CD4-positive, CD25-positive, alpha-beta regulatory T cell (primary cell): ENCODE measurements at regions not wholly inside any gene's neighbourhood (a gene's known extent, or its start where the extent isn't known, plus 50 kb on each side); places are given as distances from the start of the nearest gene placed in this dataset.

ENCODE experiments used
- ATAC-seq, 2 donors: fragments of 150-1000 bp; cut with Tn5 transposase; one replicate each; pipeline ENCODE4 v1.10.0; 2021; ENCODE audit warnings: low read depth in 2 of 2, moderate number of reproducible peaks in 2 of 2, moderate library complexity in 1 of 2
- DNase-seq, 3 donors: peaks; one replicate each; pipeline versions ENCODE4 v3.0.0 to v3.0.0-alpha.2; 2012 to 2022; ENCODE audit warnings: mixed read lengths in 1 of 3
- H3K27ac ChIP-seq: one replicate; pipeline ENCODE4 v1.7.0; 2013; ENCODE audit warnings: mild to moderate bottlenecking, low read length; ENCODE audit not compliant: insufficient read depth, poor library complexity, severe bottlenecking
- H3K27me3 ChIP-seq: one replicate; pipeline ENCODE4 v1.7.0; 2013; ENCODE audit warnings: low read length; ENCODE audit not compliant: control insufficient read depth, insufficient read depth
- H3K36me3 ChIP-seq: one replicate; pipeline ENCODE4 v1.7.0; 2013; ENCODE audit warnings: mild to moderate bottlenecking, low read length, moderate library complexity; ENCODE audit not compliant: control insufficient read depth, insufficient read depth
- H3K4me1 ChIP-seq: 2 replicates; pipeline ENCODE4 v1.7.0; 2013; ENCODE audit warnings: mild to moderate bottlenecking, low read length; ENCODE audit not compliant: insufficient read depth, control insufficient read depth, poor library complexity, severe bottlenecking
- H3K4me3 ChIP-seq: one replicate; pipeline ENCODE4 v1.7.0; 2013; ENCODE audit warnings: low read depth, mild to moderate bottlenecking, low read length, moderate library complexity
- H3K9me3 ChIP-seq, 2 experiments: 1 replicate in 1 of 2; 2 replicates in 1 of 2; pipeline ENCODE4 v1.7.0; 2013; ENCODE audit warnings: low read length in 2 of 2, mild to moderate bottlenecking in 1 of 2, moderate library complexity in 1 of 2; ENCODE audit not compliant: control insufficient read depth in 2 of 2
- H3K27ac Mint-ChIP-seq, 3 donors: one replicate each; pipeline ENCODE4 v1.8.0; 2020 to 2022; ENCODE audit warnings: mild to moderate bottlenecking in 3 of 3, mixed read lengths in 3 of 3, moderate library complexity in 2 of 3
- H3K27me3 Mint-ChIP-seq: one replicate; pipeline ENCODE4 v1.8.0; 2022; ENCODE audit warnings: mild to moderate bottlenecking, mixed read lengths
- H3K36me3 Mint-ChIP-seq: one replicate; pipeline ENCODE4 v1.8.0; 2020; ENCODE audit warnings: mixed read lengths
- H3K4me1 Mint-ChIP-seq, 4 donors: one replicate each; pipeline ENCODE4 v1.8.0; 2020 to 2022; ENCODE audit warnings: mixed read lengths in 4 of 4, mild to moderate bottlenecking in 1 of 4
- H3K4me3 Mint-ChIP-seq, 4 donors: one replicate each; pipeline ENCODE4 v1.8.0; 2020 to 2022; ENCODE audit warnings: mild to moderate bottlenecking in 4 of 4, mixed read lengths in 4 of 4, moderate library complexity in 3 of 4
- H3K9me3 Mint-ChIP-seq, 7 donors: one replicate each; pipeline ENCODE4 v1.8.0; 2020 to 2022; ENCODE audit warnings: mixed read lengths in 7 of 7, mild to moderate bottlenecking in 3 of 7, moderate library complexity in 2 of 7

GRCh38 chr10:129030996-129031843 is 435.8 kb upstream of the MGMT start:
- H3K27ac Mint-ChIP-seq = peak overlapping the region in 2 of 3 donors; percentile 63 to 95
- Histone ChIP-seq H3K27me3 (no peaks in the 10 kb centered on the region), H3K4me1 (peaks cover 36% of the 10 kb centered on the region), H3K9me3 (no peaks in the 10 kb centered on the region), H3K4me3 (peak overlapping the region; percentile 58), H3K27ac (no peak overlapping the region), H3K36me3 (no peaks in the 10 kb centered on the region)
- H3K4me1 Mint-ChIP-seq = peaks cover 9 to 49% (median 37%) of the 10 kb centered on the region in 4 donors
- H3K27me3 Mint-ChIP-seq = no peaks in the 10 kb centered on the region
- H3K4me3 Mint-ChIP-seq = peak overlapping the region; percentile 35 to 84 (median 76)
- no peaks in the 10 kb centered on the region for H3K9me3 Mint-ChIP-seq
- no peaks in the 10 kb centered on the region for H3K36me3 Mint-ChIP-seq
- DNase-seq (peak; percentile 42 to 70 (median 64)), ATAC-seq (peak; percentile 32 to 49)

- Histone ChIP-seq H3K4me1 (peaks cover 42% of the 10 kb centered on the region), H3K27ac (no peak overlapping the region), H3K4me3 (peak overlapping the region; percentile 58), H3K36me3 (no peaks in the 10 kb centered on the region), H3K27me3 (no peaks in the 10 kb centered on the region), H3K9me3 (no peaks in the 10 kb centered on the region)
- no peak for ATAC-seq
- Mint-ChIP-seq H3K27me3 (no peaks in the 10 kb centered on the region), H3K27ac (peak overlapping the region in 2 of 3 donors; percentile 63 to 95), H3K9me3 (no peaks in the 10 kb centered on the region), H3K36me3 (no peaks in the 10 kb centered on the region), H3K4me3 (peak overlapping the region; percentile 35 to 84 (median 76)), H3K4me1 (peaks cover 9 to 54% (median 37%) of the 10 kb centered on the region in 4 donors)
- DNase-seq = no peak
Measured at GRCh38 chr10:129031844-129032150, 435.2 kb upstream of the MGMT start.

GRCh38 chr10:129032372-129033313 is 434.4 kb upstream of the MGMT start:
- Mint-ChIP-seq H3K4me3 (peak overlapping the region in 3 of 4 donors; percentile 52 to 84 (median 75)), H3K9me3 (peaks cover 0 to 1% (median 0%) of the 10 kb centered on the region in 7 donors), H3K4me1 (peaks cover 9 to 61% (median 37%) of the 10 kb centered on the region in 4 donors), H3K36me3 (no peaks in the 10 kb centered on the region), H3K27me3 (no peaks in the 10 kb centered on the region), H3K27ac (peak overlapping the region; percentile 82 to 95 (median 83))
- no peak for ATAC-seq
- Histone ChIP-seq H3K4me1 (peaks cover 48% of the 10 kb centered on the region), H3K27me3 (no peaks in the 10 kb centered on the region), H3K27ac (no peak overlapping the region), H3K9me3 (no peaks in the 10 kb centered on the region), H3K4me3 (peak overlapping the region; percentile 19), H3K36me3 (no peaks in the 10 kb centered on the region)
- no peak for DNase-seq

GRCh38 chr10:129033340-129033739 is 433.7 kb upstream of the MGMT start:
- Histone ChIP-seq H3K4me3 (no peak overlapping the region), H3K36me3 (no peaks in the 10 kb centered on the region), H3K27me3 (no peaks in the 10 kb centered on the region), H3K9me3 (no peaks in the 10 kb centered on the region), H3K27ac (no peak overlapping the region), H3K4me1 (peaks cover 48% of the 10 kb centered on the region)
- Mint-ChIP-seq H3K4me3 (peak overlapping the region in 3 of 4 donors; percentile 52 to 74 (median 62)), H3K9me3 (peaks cover 0 to 1% (median 0%) of the 10 kb centered on the region in 7 donors), H3K27me3 (no peaks in the 10 kb centered on the region), H3K36me3 (no peaks in the 10 kb centered on the region), H3K4me1 (peaks cover 9 to 68% (median 39%) of the 10 kb centered on the region in 4 donors), H3K27ac (peak overlapping the region in 2 of 3 donors; percentile 63 to 95)
- DNase-seq = no peak
- no peak for ATAC-seq

GRCh38 chr10:129033790-129034272 is 433.2 kb upstream of the MGMT start:
- Mint-ChIP-seq H3K4me3 (peak overlapping the region; percentile 52 to 79 (median 68)), H3K27me3 (no peaks in the 10 kb centered on the region), H3K27ac (peak overlapping the region in 2 of 3 donors; percentile 63 to 95), H3K4me1 (peaks cover 9 to 69% (median 43%) of the 10 kb centered on the region in 4 donors), H3K9me3 (peaks cover 0 to 1% (median 0%) of the 10 kb centered on the region in 7 donors), H3K36me3 (no peaks in the 10 kb centered on the region)
- Histone ChIP-seq H3K27ac (no peak overlapping the region), H3K9me3 (no peaks in the 10 kb centered on the region), H3K4me1 (peaks cover 48% of the 10 kb centered on the region), H3K27me3 (no peaks in the 10 kb centered on the region), H3K36me3 (no peaks in the 10 kb centered on the region), H3K4me3 (peak overlapping the region; percentile 67)
- no peak for ATAC-seq
- DNase-seq = no peak

- H3K27ac Mint-ChIP-seq = peak overlapping the region; percentile 95 to 99 (median 99)
- no peaks in the 10 kb centered on the region for H3K36me3 Mint-ChIP-seq
- Histone ChIP-seq H3K27ac (peak overlapping the region; percentile 77), H3K27me3 (no peaks in the 10 kb centered on the region), H3K9me3 (no peaks in the 10 kb centered on the region), H3K36me3 (no peaks in the 10 kb centered on the region), H3K4me3 (peak overlapping the region; percentile 88), H3K4me1 (peaks cover 48% of the 10 kb centered on the region)
- ATAC-seq = peak; percentile 80 to 83
- H3K4me3 Mint-ChIP-seq = peak overlapping the region; percentile 90 to 96 (median 92)
- H3K4me1 Mint-ChIP-seq = peaks cover 9 to 77% (median 45%) of the 10 kb centered on the region in 4 donors
- DNase-seq = peak; percentile 51 to 96 (median 81)
- H3K9me3 Mint-ChIP-seq = peaks cover 0 to 1% (median 0%) of the 10 kb centered on the region in 7 donors
- H3K27me3 Mint-ChIP-seq = no peaks in the 10 kb centered on the region
Measured at GRCh38 chr10:129035052-129035827, 431.8 kb upstream of the MGMT start.

- peak overlapping the region in 1 of 3 donors; percentile 95 for H3K27ac Mint-ChIP-seq
- no peaks in the 10 kb centered on the region for H3K36me3 Mint-ChIP-seq
- H3K27ac ChIP-seq = no peak overlapping the region
- DNase-seq (no peak), ATAC-seq (no peak)
- peaks cover 5% of the 10 kb centered on the region for H3K27me3 Mint-ChIP-seq
- H3K4me3 ChIP-seq = no peak overlapping the region
- H3K4me1 Mint-ChIP-seq = peaks cover 4 to 78% (median 42%) of the 10 kb centered on the region in 4 donors
- peaks cover 2% of the 10 kb centered on the region for H3K27me3 ChIP-seq
- peaks cover 0 to 1% (median 0%) of the 10 kb centered on the region in 7 donors for H3K9me3 Mint-ChIP-seq
- H3K9me3 ChIP-seq = no peaks in the 10 kb centered on the region
- peaks cover 46% of the 10 kb centered on the region for H3K4me1 ChIP-seq
- H3K36me3 ChIP-seq = no peaks in the 10 kb centered on the region
- H3K4me3 Mint-ChIP-seq = no peak overlapping the region
Measured at GRCh38 chr10:129038522-129038921, 428.5 kb upstream of the MGMT start.
